ENCODE measurements at regions not wholly inside any gene's neighbourhood (a gene's known extent, or its start where the extent isn't known, plus 50 kb on each side); places are given as distances from the start of the nearest gene placed in this dataset.

- no peak for TF ChIP-seq EP300 (IDR thresholded peaks at IDR 0.05)
- TF ChIP-seq POLR2AphosphoS5 (IDR thresholded peaks at IDR 0.05), result no peak
- no peak for TF ChIP-seq POLR2A (IDR thresholded peaks at IDR 0.05)
- TF ChIP-seq, protein P1, sequence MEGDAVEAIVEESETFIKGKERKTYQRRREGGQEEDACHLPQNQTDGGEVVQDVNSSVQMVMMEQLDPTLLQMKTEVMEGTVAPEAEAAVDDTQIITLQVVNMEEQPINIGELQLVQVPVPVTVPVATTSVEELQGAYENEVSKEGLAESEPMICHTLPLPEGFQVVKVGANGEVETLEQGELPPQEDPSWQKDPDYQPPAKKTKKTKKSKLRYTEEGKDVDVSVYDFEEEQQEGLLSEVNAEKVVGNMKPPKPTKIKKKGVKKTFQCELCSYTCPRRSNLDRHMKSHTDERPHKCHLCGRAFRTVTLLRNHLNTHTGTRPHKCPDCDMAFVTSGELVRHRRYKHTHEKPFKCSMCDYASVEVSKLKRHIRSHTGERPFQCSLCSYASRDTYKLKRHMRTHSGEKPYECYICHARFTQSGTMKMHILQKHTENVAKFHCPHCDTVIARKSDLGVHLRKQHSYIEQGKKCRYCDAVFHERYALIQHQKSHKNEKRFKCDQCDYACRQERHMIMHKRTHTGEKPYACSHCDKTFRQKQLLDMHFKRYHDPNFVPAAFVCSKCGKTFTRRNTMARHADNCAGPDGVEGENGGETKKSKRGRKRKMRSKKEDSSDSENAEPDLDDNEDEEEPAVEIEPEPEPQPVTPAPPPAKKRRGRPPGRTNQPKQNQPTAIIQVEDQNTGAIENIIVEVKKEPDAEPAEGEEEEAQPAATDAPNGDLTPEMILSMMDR (IDR thresholded peaks at IDR 0.05), result no peak
Measured at GRCh38 chr3:177499779-177500423, 302.6 kb upstream of the TBL1XR1 start.
